Mesenchymal stem cell (in vitro differentiated cells and primary cell): ENCODE measurements at regions not wholly inside any gene's neighbourhood (a gene's known extent, or its start where the extent isn't known, plus 50 kb on each side); places are given as distances from the start of the nearest gene placed in this dataset.
"Not testable (repeated sequence)": the region's sequence is repeated elsewhere in the genome, so short reads cannot be mapped to it uniquely, and the experiment has no call there.

Experiments
- DNase-seq: peaks from one replicate; pipeline ENCODE4 v3.0.0-alpha.2; 2013
- H2AFZ ChIP-seq: one replicate; pipeline ENCODE4 v1.6.1; 2013; ENCODE audit warnings: low read depth, mild to moderate bottlenecking, control low read depth, inconsistent platforms, low read length, moderate library complexity
- H2AK5ac ChIP-seq: 2 replicates; pipeline ENCODE4 v1.6.1; 2013; ENCODE audit warnings: low read length, moderate library complexity, mild to moderate bottlenecking, inconsistent platforms; ENCODE audit not compliant: severe bottlenecking
- H2BK120ac ChIP-seq: one replicate; pipeline ENCODE4 v1.6.1; 2013; ENCODE audit warnings: low read depth, mild to moderate bottlenecking, inconsistent platforms, low read length, moderate library complexity
- H2BK12ac ChIP-seq, 2 experiments: one replicate each; pipeline ENCODE4 v1.6.1; 2013; ENCODE audit warnings: inconsistent platforms in 2 of 2, low read length in 2 of 2, mild to moderate bottlenecking in 2 of 2, moderate library complexity in 2 of 2, control low read depth in 1 of 2
- H2BK15ac ChIP-seq: one replicate; pipeline ENCODE4 v1.6.1; 2013; ENCODE audit warnings: mild to moderate bottlenecking, low read depth, inconsistent platforms; ENCODE audit not compliant: poor library complexity, severe bottlenecking
- H2BK5ac ChIP-seq: 2 replicates; pipeline ENCODE4 v1.6.1; 2013; ENCODE audit warnings: low read depth, mild to moderate bottlenecking, low read length, control low read depth, inconsistent platforms; ENCODE audit not compliant: poor library complexity, severe bottlenecking
- H3K14ac ChIP-seq, 2 experiments: one replicate each; pipeline ENCODE4 v1.6.1; 2013; ENCODE audit warnings: inconsistent platforms in 2 of 2, low read length in 2 of 2, control low read depth in 1 of 2, mild to moderate bottlenecking in 1 of 2, moderate library complexity in 1 of 2
- H3K18ac ChIP-seq, 2 experiments: one replicate each; pipeline ENCODE4 v1.6.1; 2013; ENCODE audit warnings: inconsistent platforms in 2 of 2, low read length in 2 of 2, control low read depth in 1 of 2, low read depth in 1 of 2, mild to moderate bottlenecking in 1 of 2
- H3K23ac ChIP-seq, 2 experiments: one replicate each; pipeline ENCODE4 v1.6.1; 2013; ENCODE audit warnings: inconsistent platforms in 2 of 2, low read length in 2 of 2, mild to moderate bottlenecking in 2 of 2, moderate library complexity in 2 of 2, control low read depth in 1 of 2
- H3K27ac ChIP-seq: 2 replicates; pipeline ENCODE4 v1.5.1; 2013; ENCODE audit warnings: mild to moderate bottlenecking, moderate library complexity, low read length, control low read depth, inconsistent platforms; ENCODE audit not compliant: poor library complexity, severe bottlenecking
- H3K27me3 ChIP-seq, 2 experiments: 2 replicates each; pipeline versions ENCODE4 v1.6.1 to v1.7.0; 2013; ENCODE audit warnings: low read length in 2 of 2, mild to moderate bottlenecking in 2 of 2, moderate library complexity in 2 of 2, control low read depth in 1 of 2, inconsistent platforms in 1 of 2; ENCODE audit not compliant: control insufficient read depth in 1 of 2, insufficient read depth in 1 of 2
- H3K36me3 ChIP-seq, 2 experiments: 2 replicates each; pipeline versions ENCODE4 v1.6.1 to v1.7.0; 2013; ENCODE audit warnings: low read length in 2 of 2, control low read depth in 1 of 2, inconsistent platforms in 1 of 2, low read depth in 1 of 2, mild to moderate bottlenecking in 1 of 2; ENCODE audit not compliant: insufficient read depth in 2 of 2, control insufficient read depth in 1 of 2
- H3K4ac ChIP-seq, 2 experiments: one replicate each; pipeline ENCODE4 v1.6.1; 2013; ENCODE audit warnings: inconsistent platforms in 2 of 2, low read length in 2 of 2, mild to moderate bottlenecking in 2 of 2, moderate library complexity in 2 of 2, control low read depth in 1 of 2, low read depth in 1 of 2
- H3K4me1 ChIP-seq: 2 replicates; pipeline ENCODE4 v1.6.1; 2013; ENCODE audit warnings: low read depth, low read length, control low read depth; ENCODE audit not compliant: control insufficient read depth, insufficient read depth
- H3K4me2 ChIP-seq: 2 replicates; pipeline ENCODE4 v1.6.1; 2013; ENCODE audit warnings: low read length, mild to moderate bottlenecking, inconsistent platforms; ENCODE audit not compliant: poor library complexity, severe bottlenecking
- H3K4me3 ChIP-seq, 2 experiments: 2 replicates each; pipeline versions ENCODE4 v1.5.1 to v1.7.0; 2013; ENCODE audit warnings: low read length in 2 of 2, mild to moderate bottlenecking in 2 of 2, control low read depth in 1 of 2, low read depth in 1 of 2; ENCODE audit not compliant: insufficient read depth in 1 of 2
- H3K79me1 ChIP-seq: replicated peaks from 2 replicates; pipeline ENCODE4 v1.6.1; 2013; ENCODE audit warnings: mild to moderate bottlenecking, control low read depth, low read length, inconsistent platforms; ENCODE audit not compliant: poor library complexity, severe bottlenecking
- H3K9ac ChIP-seq: 2 replicates; pipeline ENCODE4 v1.7.0; 2013; ENCODE audit warnings: mild to moderate bottlenecking, low read length, moderate library complexity
- H3K9me3 ChIP-seq: 2 replicates; pipeline ENCODE4 v1.7.0; 2013; ENCODE audit warnings: mild to moderate bottlenecking, low read length; ENCODE audit not compliant: control insufficient read depth
- H4K8ac ChIP-seq: one replicate; pipeline ENCODE4 v1.6.1; 2013; ENCODE audit warnings: inconsistent platforms, mild to moderate bottlenecking, low read length, moderate library complexity
- H4K91ac ChIP-seq: one replicate; pipeline ENCODE4 v1.6.1; 2013; ENCODE audit warnings: mild to moderate bottlenecking, low read length, inconsistent platforms
- WGBS: methylation state at CpG from one replicate; pipeline ENCODE4 v1.1.7; 2013; ENCODE audit warnings: mixed read lengths; 5-methylcytosine and 5-hydroxymethylcytosine counted together

GRCh38 chr12:94916663-94917062 is 86.8 kb downstream of the NDUFA12 start:
- DNase-seq: no peak
- H3K27ac ChIP-seq: no peak overlapping the region
- no peak overlapping the region for H3K23ac ChIP-seq
- H3K79me1 ChIP-seq: no peaks in the 10 kb centered on the region
- H2BK120ac ChIP-seq: no peak overlapping the region
- no peak overlapping the region for H3K4ac ChIP-seq
- no peak overlapping the region for H2BK5ac ChIP-seq
- peaks cover 10% of the 10 kb centered on the region for H3K9me3 ChIP-seq
- no peak overlapping the region for H3K18ac ChIP-seq
- H3K36me3 ChIP-seq: no peaks in the 10 kb centered on the region
- no peak overlapping the region for H2AFZ ChIP-seq
- H4K8ac ChIP-seq: no peak overlapping the region
- H3K4me1 ChIP-seq: no peaks in the 10 kb centered on the region
- no peak overlapping the region for H4K91ac ChIP-seq
- H3K14ac ChIP-seq: no peak overlapping the region
- H2BK12ac ChIP-seq: no peak overlapping the region
- 91% methylated on average over 6 of the region's 6 CpGs for WGBS
- H3K9ac ChIP-seq: no peak overlapping the region
- no peak overlapping the region for H3K4me2 ChIP-seq
- H3K27me3 ChIP-seq: no peaks in the 10 kb centered on the region
- H2AK5ac ChIP-seq: no peak overlapping the region
- H2BK15ac ChIP-seq: no peak overlapping the region
- no peak overlapping the region for H3K4me3 ChIP-seq

GRCh38 chr12:94909663-94910062 is 93.8 kb downstream of the NDUFA12 start:
- peaks cover 10% of the 10 kb centered on the region for H3K9me3 ChIP-seq
- H3K9ac ChIP-seq: no peak overlapping the region
- H3K23ac ChIP-seq: no peak overlapping the region
- no peak overlapping the region for H3K14ac ChIP-seq
- no peak overlapping the region for H4K91ac ChIP-seq
- H3K27ac ChIP-seq: no peak overlapping the region
- no peaks in the 10 kb centered on the region for H3K4me1 ChIP-seq
- H2BK12ac ChIP-seq: no peak overlapping the region
- H2BK15ac ChIP-seq: no peak overlapping the region
- no peaks in the 10 kb centered on the region for H3K79me1 ChIP-seq
- WGBS: 88% methylated on average over 4 of the region's 4 CpGs
- H2AK5ac ChIP-seq: no peak overlapping the region
- H3K27me3 ChIP-seq: peaks cover 0 to 6% of the 10 kb centered on the region in 2 experiments
- H3K4me3 ChIP-seq: no peak overlapping the region
- no peak overlapping the region for H4K8ac ChIP-seq
- no peak for DNase-seq
- no peak overlapping the region for H2AFZ ChIP-seq
- H3K4me2 ChIP-seq: no peak overlapping the region
- no peak overlapping the region for H2BK120ac ChIP-seq
- no peak overlapping the region for H2BK5ac ChIP-seq
- no peaks in the 10 kb centered on the region for H3K36me3 ChIP-seq
- H3K4ac ChIP-seq: no peak overlapping the region
- H3K18ac ChIP-seq: no peak overlapping the region

- H3K36me3 ChIP-seq, H2BK15ac ChIP-seq, H2AFZ ChIP-seq, H2AK5ac ChIP-seq, H3K9ac ChIP-seq, H2BK120ac ChIP-seq, H3K4me3 ChIP-seq, H3K27ac ChIP-seq, H3K18ac ChIP-seq, H3K27me3 ChIP-seq, H3K23ac ChIP-seq, H3K4ac ChIP-seq, H3K14ac ChIP-seq, DNase-seq, H3K79me1 ChIP-seq, H3K4me1 ChIP-seq, H3K9me3 ChIP-seq, H2BK12ac ChIP-seq, H4K91ac ChIP-seq, H4K8ac ChIP-seq, H3K4me2 ChIP-seq, H2BK5ac ChIP-seq: not testable (repeated sequence)
- 91% methylated on average over 2 of the region's 4 CpGs for WGBS
Measured at GRCh38 chr12:94905749-94906148, 97.7 kb downstream of the NDUFA12 start.

GRCh38 chr12:94900496-94900895 is 103.0 kb downstream of the NDUFA12 start:
- Histone ChIP-seq H3K4ac (no peak overlapping the region), H3K4me3 (no peak overlapping the region), H4K8ac (no peak overlapping the region), H3K4me1 (no peaks in the 10 kb centered on the region), H2AK5ac (no peak overlapping the region), H3K27me3 (peaks cover 0 to 3% of the 10 kb centered on the region in 2 experiments), H2BK15ac (no peak overlapping the region), H2BK5ac (no peak overlapping the region), H3K4me2 (no peak overlapping the region), H3K9ac (no peak overlapping the region), H3K23ac (no peak overlapping the region), H3K18ac (no peak overlapping the region), H3K36me3 (no peaks in the 10 kb centered on the region), H2BK120ac (no peak overlapping the region), H3K79me1 (no peaks in the 10 kb centered on the region), H3K9me3 (no peaks in the 10 kb centered on the region), H3K27ac (no peak overlapping the region), H2AFZ (no peak overlapping the region), H3K14ac (no peak overlapping the region), H4K91ac (no peak overlapping the region), H2BK12ac (no peak overlapping the region)
- WGBS: 62% methylated on average over 2 of the region's 2 CpGs
- no peak for DNase-seq
